HFFc6 (cell line): ENCODE measurements at regions not wholly inside any gene's neighbourhood (a gene's known extent, or its start where the extent isn't known, plus 50 kb on each side); places are given as distances from the start of the nearest gene placed in this dataset.

Experiments used
- DNase-seq: peaks from one replicate; pipeline ENCODE4 v3.0.0-alpha.2; 2018
- H3K27ac Mint-ChIP-seq: 2 replicates; pipeline ENCODE4 v1.8.0; 2020; ENCODE audit warnings: mild to moderate bottlenecking, mixed read lengths
- H3K27me3 Mint-ChIP-seq: 2 replicates; pipeline ENCODE4 v1.8.0; 2021; ENCODE audit warnings: mild to moderate bottlenecking, moderate library complexity, mixed read lengths; ENCODE audit not compliant: insufficient read depth
- H3K36me3 Mint-ChIP-seq: 2 replicates; pipeline ENCODE4 v1.8.0; 2021; ENCODE audit warnings: low read depth, mixed read lengths
- H3K4me1 Mint-ChIP-seq: 2 replicates; pipeline ENCODE4 v1.8.0; 2020; ENCODE audit warnings: low read depth, mixed read lengths
- H3K4me3 Mint-ChIP-seq: 2 replicates; pipeline ENCODE4 v1.8.0; 2020; ENCODE audit warnings: mild to moderate bottlenecking, moderate library complexity, mixed read lengths
- H3K9me3 Mint-ChIP-seq: 2 replicates; pipeline ENCODE4 v1.8.0; 2020; ENCODE audit warnings: mild to moderate bottlenecking, mixed read lengths
- TF ChIP-seq, protein P1 (sequence below): fragments of 200-600 bp; sonication (generic); IDR thresholded peaks from 2 replicates; pipeline ENCODE4 v1.5.0; 2021; ENCODE audit warnings: antibody characterized with exemption, mild to moderate bottlenecking

DNA sequence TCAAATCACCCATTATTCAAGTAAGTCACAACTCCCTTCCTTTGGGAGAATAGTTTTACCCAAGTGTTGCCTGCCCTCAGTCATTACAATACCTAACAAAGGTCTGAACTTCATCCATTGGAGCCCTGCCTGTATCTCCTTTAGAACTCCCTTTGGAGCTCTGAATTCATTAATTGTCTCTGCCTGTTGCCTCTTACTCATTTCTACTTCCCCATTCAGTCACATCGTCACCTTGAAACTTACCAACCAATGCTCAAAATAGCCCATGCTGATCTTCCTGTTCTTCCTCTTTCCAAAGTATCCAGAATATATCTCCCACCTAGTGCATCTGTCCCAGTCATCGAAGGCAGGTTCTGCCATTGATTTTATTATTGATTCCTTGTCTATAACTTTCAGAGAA, 120.7 kb upstream of the ADGRF1 start:
- Mint-ChIP-seq H3K27ac (no peak overlapping the region), H3K9me3 (no peaks in the 10 kb centered on the region), H3K36me3 (no peaks in the 10 kb centered on the region), H3K4me1 (peaks cover 25% of the 10 kb centered on the region), H3K4me3 (no peak overlapping the region), H3K27me3 (no peaks in the 10 kb centered on the region; the same call in 1 of the 2 replicates)
- TF ChIP-seq, protein P1, sequence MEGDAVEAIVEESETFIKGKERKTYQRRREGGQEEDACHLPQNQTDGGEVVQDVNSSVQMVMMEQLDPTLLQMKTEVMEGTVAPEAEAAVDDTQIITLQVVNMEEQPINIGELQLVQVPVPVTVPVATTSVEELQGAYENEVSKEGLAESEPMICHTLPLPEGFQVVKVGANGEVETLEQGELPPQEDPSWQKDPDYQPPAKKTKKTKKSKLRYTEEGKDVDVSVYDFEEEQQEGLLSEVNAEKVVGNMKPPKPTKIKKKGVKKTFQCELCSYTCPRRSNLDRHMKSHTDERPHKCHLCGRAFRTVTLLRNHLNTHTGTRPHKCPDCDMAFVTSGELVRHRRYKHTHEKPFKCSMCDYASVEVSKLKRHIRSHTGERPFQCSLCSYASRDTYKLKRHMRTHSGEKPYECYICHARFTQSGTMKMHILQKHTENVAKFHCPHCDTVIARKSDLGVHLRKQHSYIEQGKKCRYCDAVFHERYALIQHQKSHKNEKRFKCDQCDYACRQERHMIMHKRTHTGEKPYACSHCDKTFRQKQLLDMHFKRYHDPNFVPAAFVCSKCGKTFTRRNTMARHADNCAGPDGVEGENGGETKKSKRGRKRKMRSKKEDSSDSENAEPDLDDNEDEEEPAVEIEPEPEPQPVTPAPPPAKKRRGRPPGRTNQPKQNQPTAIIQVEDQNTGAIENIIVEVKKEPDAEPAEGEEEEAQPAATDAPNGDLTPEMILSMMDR: no peak
- no peak for DNase-seq

DNA sequence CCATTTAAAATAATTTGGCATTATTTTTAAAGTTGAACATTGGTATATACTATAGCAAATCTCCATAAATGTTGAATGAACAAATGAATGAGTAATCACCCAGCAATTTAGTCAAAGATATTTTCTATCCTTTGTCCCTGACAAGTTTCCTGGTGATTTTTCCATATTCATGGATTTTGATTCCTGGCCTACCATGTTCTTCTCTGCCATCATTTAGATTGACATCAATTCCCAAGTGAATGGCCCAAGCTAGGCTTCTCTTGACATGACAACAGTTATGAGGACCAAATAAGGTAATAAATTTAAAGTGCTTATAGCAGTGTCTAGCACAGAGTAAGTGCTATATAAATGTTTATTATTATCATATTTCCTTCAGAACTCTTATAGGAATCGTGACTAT, 120.1 kb upstream of the ADGRF1 start:
- no peaks in the 10 kb centered on the region for H3K36me3 Mint-ChIP-seq

DNA sequence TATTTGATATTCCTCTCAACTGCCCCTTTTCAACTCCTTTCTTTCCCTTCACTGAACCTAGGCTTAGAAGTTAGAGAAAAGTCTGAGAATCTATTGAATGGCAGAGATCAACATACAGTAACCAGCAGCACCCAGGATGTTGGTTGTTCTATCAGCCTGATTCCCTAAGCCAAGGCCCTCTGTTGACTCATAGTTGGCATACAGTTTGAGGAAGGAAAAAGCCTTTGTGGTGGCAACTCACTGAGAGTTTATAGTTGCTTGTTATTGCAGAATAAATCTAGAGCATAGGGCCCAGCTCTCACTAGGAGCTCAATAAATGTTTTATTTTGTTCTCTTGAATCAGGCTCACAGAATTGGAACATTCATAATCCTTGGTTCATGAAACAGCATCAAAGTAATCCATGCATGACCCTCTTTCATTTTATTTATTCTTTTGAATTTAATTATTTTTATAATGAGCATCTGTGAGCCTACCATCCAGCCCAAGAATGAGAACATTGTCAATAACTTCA, 119.1 kb upstream of the ADGRF1 start:
- H3K9me3 Mint-ChIP-seq: no peaks in the 10 kb centered on the region
- TF ChIP-seq, protein P1: no peak
- no peaks in the 10 kb centered on the region; the same call in 1 of the 2 replicates for H3K27me3 Mint-ChIP-seq
- no peak overlapping the region for H3K4me3 Mint-ChIP-seq
- no peaks in the 10 kb centered on the region for H3K36me3 Mint-ChIP-seq
- DNase-seq: peak; percentile 58
- H3K4me1 Mint-ChIP-seq: peaks cover 11% of the 10 kb centered on the region
- no peak overlapping the region for H3K27ac Mint-ChIP-seq

More for the DNA sequence above, 120.1 kb upstream of the ADGRF1 start:
- H3K4me3 Mint-ChIP-seq: no peak overlapping the region
- no peak for DNase-seq
- peaks cover 19% of the 10 kb centered on the region for H3K4me1 Mint-ChIP-seq
- TF ChIP-seq, protein P1: no peak
- no peaks in the 10 kb centered on the region; the same call in 1 of the 2 replicates for H3K27me3 Mint-ChIP-seq
- H3K9me3 Mint-ChIP-seq: no peaks in the 10 kb centered on the region
- no peak overlapping the region for H3K27ac Mint-ChIP-seq

DNA sequence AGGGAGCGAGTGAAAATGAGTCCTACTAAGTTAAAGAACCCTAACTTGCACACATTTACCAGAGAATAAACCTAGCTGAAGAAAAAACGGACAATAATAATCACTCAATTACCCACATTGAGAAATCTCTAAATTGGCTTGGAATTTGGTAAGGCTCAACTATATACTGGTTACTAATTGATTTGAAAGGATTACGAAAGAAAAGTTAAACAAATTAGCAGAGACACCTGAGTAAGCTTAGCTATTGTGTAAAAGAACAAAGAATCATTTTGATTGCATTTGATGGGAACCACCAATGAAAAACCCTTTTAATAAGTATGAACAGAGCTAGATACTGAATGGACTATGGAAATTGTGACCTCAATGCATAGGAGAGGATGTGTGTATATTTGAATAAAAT, 118.6 kb upstream of the ADGRF1 start:
- Mint-ChIP-seq H3K9me3 (no peaks in the 10 kb centered on the region), H3K27ac (no peak overlapping the region), H3K4me1 (peaks cover 6% of the 10 kb centered on the region), H3K36me3 (no peaks in the 10 kb centered on the region), H3K27me3 (no peaks in the 10 kb centered on the region; the same call in 1 of the 2 replicates), H3K4me3 (no peak overlapping the region)
- no peak for DNase-seq
- TF ChIP-seq, protein P1: no peak

DNA sequence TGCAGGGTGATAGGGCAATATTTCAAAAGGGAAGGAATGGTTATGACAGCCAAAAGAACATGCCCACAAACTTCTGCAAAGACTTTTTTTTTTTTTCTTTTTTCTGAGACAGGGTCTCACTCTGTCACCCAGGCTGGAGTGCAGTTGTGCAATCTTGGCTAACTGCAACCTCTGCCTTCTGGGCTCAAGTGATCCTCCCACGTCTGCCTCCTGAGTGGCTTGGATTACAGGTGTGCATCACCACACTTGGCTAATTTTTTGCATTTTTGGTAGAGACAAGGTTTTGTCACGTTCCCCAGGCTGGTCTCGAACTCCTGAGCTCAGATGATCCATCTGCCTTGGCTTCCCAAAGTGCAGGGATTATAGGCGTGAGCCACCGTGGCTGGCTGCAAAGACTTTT, 117.6 kb upstream of the ADGRF1 start:
- TF ChIP-seq, protein P1: no peak
- Mint-ChIP-seq H3K36me3 (no peaks in the 10 kb centered on the region), H3K4me1 (peaks cover 6% of the 10 kb centered on the region), H3K27ac (no peak overlapping the region), H3K4me3 (no peak overlapping the region), H3K27me3 (no peaks in the 10 kb centered on the region; the same call in 1 of the 2 replicates), H3K9me3 (no peaks in the 10 kb centered on the region)
- DNase-seq: no peak
